Islet of Langerhans (tissue), 1 donor: ENCODE measurements at regions not wholly inside any gene's neighbourhood (a gene's known extent, or its start where the extent isn't known, plus 50 kb on each side); places are given as distances from the start of the nearest gene placed in this dataset.

Experiments
- FAIRE-seq: peaks from one replicate; lab custom pipeline; 2011; peaks lifted over from hg19 to GRCh38; lab: Jason Lieb, UNC

GRCh38 chr1:83770319-83770661 is 228.6 kb downstream of the TTLL7 start:
- FAIRE-seq: peak; percentile 92

GRCh38 chr1:83769594-83770318 is 229.2 kb downstream of the TTLL7 start:
- FAIRE-seq: no peak

- FAIRE-seq: no peak
Measured at GRCh38 chr1:83769072-83769471, 229.9 kb downstream of the TTLL7 start.

GRCh38 chr1:83766241-83766691 is 232.7 kb downstream of the TTLL7 start:
- FAIRE-seq: no peak

- FAIRE-seq: no peak
Measured at GRCh38 chr1:83765125-83765524, 233.8 kb downstream of the TTLL7 start.

GRCh38 chr1:83764209-83764608 is 234.7 kb downstream of the TTLL7 start:
- FAIRE-seq: no peak

GRCh38 chr1:83763361-83764095 is 235.4 kb downstream of the TTLL7 start:
- peak; percentile 66 for FAIRE-seq

- no peak for FAIRE-seq
Measured at GRCh38 chr1:83762416-83762815, 236.5 kb downstream of the TTLL7 start.

- FAIRE-seq: no peak
Measured at GRCh38 chr1:83762039-83762365, 236.9 kb downstream of the TTLL7 start.

- FAIRE-seq: no peak
Measured at GRCh38 chr1:83761167-83762038, 237.5 kb downstream of the TTLL7 start.

- no peak for FAIRE-seq
Measured at GRCh38 chr1:83760226-83761021, 238.5 kb downstream of the TTLL7 start.

- FAIRE-seq: no peak
Measured at GRCh38 chr1:83756984-83757717, 241.8 kb downstream of the TTLL7 start.

GRCh38 chr1:83751602-83752001 is 247.3 kb downstream of the TTLL7 start:
- FAIRE-seq: no peak

- FAIRE-seq: no peak
Measured at GRCh38 chr1:83750201-83750600, 248.7 kb downstream of the TTLL7 start.

GRCh38 chr1:83747853-83748482 is 251.0 kb downstream of the TTLL7 start:
- no peak for FAIRE-seq

GRCh38 chr1:83746234-83746633 is 252.7 kb downstream of the TTLL7 start:
- no peak for FAIRE-seq

GRCh38 chr1:83742446-83742845 is 256.5 kb downstream of the TTLL7 start:
- FAIRE-seq: no peak

GRCh38 chr1:83741770-83742169 is 257.2 kb downstream of the TTLL7 start:
- FAIRE-seq: no peak

GRCh38 chr1:83741348-83741747 is 257.6 kb downstream of the TTLL7 start:
- FAIRE-seq: no peak

- FAIRE-seq: no peak
Measured at GRCh38 chr1:83735526-83735925, 263.4 kb downstream of the TTLL7 start.

- no peak for FAIRE-seq
Measured at GRCh38 chr1:83734420-83734819, 264.5 kb downstream of the TTLL7 start.
